Choroid plexus epithelial cell (primary cell): ENCODE measurements at regions not wholly inside any gene's neighbourhood (a gene's known extent, or its start where the extent isn't known, plus 50 kb on each side); places are given as distances from the start of the nearest gene placed in this dataset.

Experiments
- DNase-seq: peaks from one replicate; pipeline ENCODE4 v3.0.0-alpha.2; 2010; ENCODE audit warnings: low read depth
- H3K4me3 ChIP-seq: 2 replicates; pipeline ENCODE4 v1.5.1; 2011; ENCODE audit warnings: low read depth, mild to moderate bottlenecking, control low read depth, low read length, moderate library complexity
- CTCF ChIP-seq: conservative IDR thresholded peaks from 2 replicates; pipeline ENCODE4 v1.5.1; 2011; ENCODE audit warnings: low read depth, mild to moderate bottlenecking, control low read depth, inconsistent platforms, low read length, moderate library complexity

GRCh38 chr11:27968461-27968860, 139.5 kb downstream of the KIF18A start:
- TF ChIP-seq CTCF: no peak
- H3K4me3 ChIP-seq: no peak overlapping the region
- no peak for DNase-seq

GRCh38 chr11:27965559-27965958, 142.4 kb downstream of the KIF18A start:
- no peak overlapping the region for H3K4me3 ChIP-seq
- no peak for TF ChIP-seq CTCF
- DNase-seq: no peak

GRCh38 chr11:27963370-27963769, 144.6 kb downstream of the KIF18A start:
- TF ChIP-seq CTCF: no peak

GRCh38 chr11:27949951-27950738, 157.8 kb downstream of the KIF18A start:
- DNase-seq: no peak
- no peak overlapping the region for H3K4me3 ChIP-seq
- no peak for TF ChIP-seq CTCF

More at GRCh38 chr11:27963370-27963769, 144.6 kb downstream of the KIF18A start:
- no peak for DNase-seq
- H3K4me3 ChIP-seq: no peak overlapping the region

GRCh38 chr11:27945348-27945747, 162.6 kb downstream of the KIF18A start:
- no peak for TF ChIP-seq CTCF
- DNase-seq: no peak
- no peak overlapping the region for H3K4me3 ChIP-seq

GRCh38 chr11:27938011-27938410, 169.9 kb downstream of the KIF18A start:
- TF ChIP-seq CTCF: no peak
- H3K4me3 ChIP-seq: no peak overlapping the region

GRCh38 chr11:27934830-27935145, 173.2 kb downstream of the KIF18A start:
- H3K4me3 ChIP-seq: no peak overlapping the region
- peak; percentile 97 for DNase-seq
- TF ChIP-seq CTCF: no peak

More at GRCh38 chr11:27938011-27938410, 169.9 kb downstream of the KIF18A start:
- peak; percentile 76 for DNase-seq
